HepG2 (cell line): ENCODE measurements at regions not wholly inside any gene's neighbourhood (a gene's known extent, or its start where the extent isn't known, plus 50 kb on each side); places are given as distances from the start of the nearest gene placed in this dataset.

Source experiments
- ARNTL ChIP-seq: sonication (generic); formaldehyde crosslinking; IDR thresholded peaks from 2 replicates; pipeline ENCODE4 v1.4.0; 2020; ENCODE audit warnings: mild to moderate bottlenecking, missing genetic modification reagents
- ATF7 ChIP-seq, 2 experiments: fragments of 450-650 bp in 1 of 2; sonication (generic) in 1 of 2; formaldehyde crosslinking in 1 of 2; IDR thresholded peaks; 2 replicates each; pipeline versions ENCODE4 v1.4.0 to v1.6.1; 2016 to 2020; ENCODE audit warnings: antibody characterized with exemption in 1 of 2, mild to moderate bottlenecking in 1 of 2, missing genetic modification reagents in 1 of 2
- CBFB ChIP-seq: sonication (generic); formaldehyde crosslinking; IDR thresholded peaks from 2 replicates; pipeline ENCODE4 v1.4.0; 2020; ENCODE audit warnings: missing genetic modification reagents
- CEBPB ChIP-seq: IDR thresholded peaks from 2 replicates; pipeline ENCODE4 v1.6.1; 2011; ENCODE audit warnings: low read depth, low read length, improper control_type of control experiment, borderline replicate concordance
- FOXO1 ChIP-seq: sonication (generic); formaldehyde crosslinking; IDR thresholded peaks from 2 replicates; pipeline ENCODE4 v1.4.0; 2020; ENCODE audit warnings: missing genetic modification reagents
- HNRNPK ChIP-seq: fragments of 200-400 bp; formaldehyde crosslinking; IDR thresholded peaks from 2 replicates; pipeline ENCODE4 v1.6.1; 2018; ENCODE audit warnings: low read length, low read depth, moderate library complexity, mild to moderate bottlenecking; ENCODE audit not compliant: poor library complexity, severe bottlenecking
- KAT7 ChIP-seq: IDR thresholded peaks from 2 replicates; pipeline ENCODE4 v1.6.1; 2018; ENCODE audit warnings: borderline replicate concordance, missing compliant biosample characterization
- MAFF ChIP-seq: IDR thresholded peaks from 2 replicates; pipeline ENCODE4 v1.6.1; 2011; ENCODE audit warnings: low read depth, low read length, improper control_type of control experiment
- MIER3 ChIP-seq: IDR thresholded peaks from 2 replicates; pipeline ENCODE4 v1.6.1; 2016; ENCODE audit warnings: missing compliant biosample characterization, borderline replicate concordance
- MTA1 ChIP-seq: sonication (generic); formaldehyde crosslinking; IDR thresholded peaks from 2 replicates; pipeline ENCODE4 v1.4.0; 2020; ENCODE audit warnings: missing genetic modification reagents, mild to moderate bottlenecking, borderline replicate concordance
- RARA ChIP-seq: IDR thresholded peaks from 2 replicates; pipeline ENCODE4 v1.6.1; 2016; ENCODE audit warnings: missing genetic modification reagents, missing compliant biosample characterization
- RXRB ChIP-seq: IDR thresholded peaks from 2 replicates; pipeline ENCODE4 v1.6.1; 2016; ENCODE audit warnings: borderline replicate concordance, missing genetic modification reagents, missing compliant biosample characterization
- XRCC5 ChIP-seq: fragments of 200-400 bp; formaldehyde crosslinking; optimal IDR thresholded peaks from 2 replicates; pipeline ENCODE3; 2017; ENCODE audit warnings: mild to moderate bottlenecking, low read length
- ZKSCAN8 ChIP-seq: IDR thresholded peaks from 2 replicates; pipeline ENCODE4 v1.6.1; 2016; ENCODE audit warnings: borderline replicate concordance, missing genetic modification reagents, missing compliant biosample characterization
- ZNF12 ChIP-seq: sonication (generic); formaldehyde crosslinking; IDR thresholded peaks from 2 replicates; pipeline ENCODE4 v1.5.0; 2020; ENCODE audit warnings: missing genetic modification reagents
- ZNF335 ChIP-seq: sonication (generic); formaldehyde crosslinking; IDR thresholded peaks from 2 replicates; pipeline ENCODE4 v1.4.0; 2020; ENCODE audit warnings: missing genetic modification reagents
- ZNF337 ChIP-seq: sonication (generic); formaldehyde crosslinking; IDR thresholded peaks from 2 replicates; pipeline ENCODE4 v1.5.1; 2020; ENCODE audit warnings: missing genetic modification reagents, low read depth, mild to moderate bottlenecking, borderline replicate concordance
- ZNF577 ChIP-seq: sonication (generic); formaldehyde crosslinking; IDR thresholded peaks from 2 replicates; pipeline ENCODE4 v1.4.0; 2020; ENCODE audit warnings: mild to moderate bottlenecking, low read depth, missing genetic modification reagents, borderline replicate concordance
- ZNF616 ChIP-seq: sonication (generic); formaldehyde crosslinking; IDR thresholded peaks from 2 replicates; pipeline ENCODE4 v1.5.0; 2020; ENCODE audit warnings: low read depth, mild to moderate bottlenecking, missing genetic modification reagents
- ZNF713 ChIP-seq: sonication (generic); formaldehyde crosslinking; IDR thresholded peaks from 2 replicates; pipeline ENCODE4 v1.4.0; 2020; ENCODE audit warnings: mild to moderate bottlenecking, missing genetic modification reagents
- ZNF737 ChIP-seq: sonication (generic); formaldehyde crosslinking; IDR thresholded peaks from 2 replicates; pipeline ENCODE4 v1.5.0; 2020; ENCODE audit warnings: missing genetic modification reagents, mild to moderate bottlenecking, borderline replicate concordance
- TF ChIP-seq, protein P1 (sequence below): sonication (generic); formaldehyde crosslinking; conservative IDR thresholded peaks from 2 replicates; pipeline ENCODE4 v1.4.0; 2020; ENCODE audit warnings: mild to moderate bottlenecking, missing genetic modification reagents, moderate library complexity
- TF ChIP-seq, protein P2 (sequence below), 2 experiments: fragments of 450-650 bp in 1 of 2; sonication (generic) in 1 of 2; formaldehyde crosslinking; IDR thresholded peaks; 2 replicates each; pipeline versions ENCODE4 v1.5.0 to v1.8.0; 2020 to 2022; ENCODE audit warnings: mild to moderate bottlenecking in 1 of 2, missing genetic modification reagents in 1 of 2
- TF ChIP-seq, protein P3 (sequence below): sonication (generic); formaldehyde crosslinking; IDR thresholded peaks from 2 replicates; pipeline ENCODE4 v1.4.0; 2020; ENCODE audit warnings: missing genetic modification reagents, borderline replicate concordance
- TF ChIP-seq, protein P4 (sequence below): sonication (generic); formaldehyde crosslinking; IDR thresholded peaks from 2 replicates; pipeline ENCODE4 v1.4.0; 2020; ENCODE audit warnings: missing genetic modification reagents

DNA sequence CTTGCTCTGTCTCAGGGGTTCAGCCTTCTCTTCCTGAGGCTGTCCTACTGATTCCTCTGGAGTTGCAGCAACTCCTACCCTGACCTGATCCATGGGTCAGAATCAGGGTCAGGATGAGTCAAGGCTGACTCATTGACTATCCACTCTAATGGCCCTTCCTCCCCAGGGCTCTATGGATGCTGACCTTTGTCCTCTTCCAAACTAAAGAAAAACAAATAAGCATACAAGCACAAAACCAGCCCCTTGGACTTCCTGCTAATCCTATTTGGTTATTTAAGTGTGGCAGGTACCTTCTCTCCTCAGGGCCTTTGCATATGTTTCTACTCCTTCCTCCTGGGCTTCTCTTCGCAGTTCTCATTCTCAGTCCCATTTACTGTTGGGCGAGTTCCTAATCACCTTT is 204.5 kb upstream of the NAV2 start (continued):
- TF ChIP-seq, protein P1, sequence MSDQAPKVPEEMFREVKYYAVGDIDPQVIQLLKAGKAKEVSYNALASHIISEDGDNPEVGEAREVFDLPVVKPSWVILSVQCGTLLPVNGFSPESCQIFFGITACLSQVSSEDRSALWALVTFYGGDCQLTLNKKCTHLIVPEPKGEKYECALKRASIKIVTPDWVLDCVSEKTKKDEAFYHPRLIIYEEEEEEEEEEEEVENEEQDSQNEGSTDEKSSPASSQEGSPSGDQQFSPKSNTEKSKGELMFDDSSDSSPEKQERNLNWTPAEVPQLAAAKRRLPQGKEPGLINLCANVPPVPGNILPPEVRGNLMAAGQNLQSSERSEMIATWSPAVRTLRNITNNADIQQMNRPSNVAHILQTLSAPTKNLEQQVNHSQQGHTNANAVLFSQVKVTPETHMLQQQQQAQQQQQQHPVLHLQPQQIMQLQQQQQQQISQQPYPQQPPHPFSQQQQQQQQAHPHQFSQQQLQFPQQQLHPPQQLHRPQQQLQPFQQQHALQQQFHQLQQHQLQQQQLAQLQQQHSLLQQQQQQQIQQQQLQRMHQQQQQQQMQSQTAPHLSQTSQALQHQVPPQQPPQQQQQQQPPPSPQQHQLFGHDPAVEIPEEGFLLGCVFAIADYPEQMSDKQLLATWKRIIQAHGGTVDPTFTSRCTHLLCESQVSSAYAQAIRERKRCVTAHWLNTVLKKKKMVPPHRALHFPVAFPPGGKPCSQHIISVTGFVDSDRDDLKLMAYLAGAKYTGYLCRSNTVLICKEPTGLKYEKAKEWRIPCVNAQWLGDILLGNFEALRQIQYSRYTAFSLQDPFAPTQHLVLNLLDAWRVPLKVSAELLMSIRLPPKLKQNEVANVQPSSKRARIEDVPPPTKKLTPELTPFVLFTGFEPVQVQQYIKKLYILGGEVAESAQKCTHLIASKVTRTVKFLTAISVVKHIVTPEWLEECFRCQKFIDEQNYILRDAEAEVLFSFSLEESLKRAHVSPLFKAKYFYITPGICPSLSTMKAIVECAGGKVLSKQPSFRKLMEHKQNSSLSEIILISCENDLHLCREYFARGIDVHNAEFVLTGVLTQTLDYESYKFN (CRISPR knock-in tag) = peak; percentile 79
- TF ChIP-seq ARNTL (CRISPR knock-in tag) = no peak
- peak; percentile 83 for TF ChIP-seq ZNF12 (CRISPR knock-in tag)
- no peak for TF ChIP-seq XRCC5
- TF ChIP-seq ZNF335 (CRISPR knock-in tag) = no peak
- TF ChIP-seq ZNF577 (CRISPR knock-in tag) = no peak
- TF ChIP-seq RARA (CRISPR knock-in tag) = peak; percentile 91
- no peak for TF ChIP-seq HNRNPK
- TF ChIP-seq, protein P2, sequence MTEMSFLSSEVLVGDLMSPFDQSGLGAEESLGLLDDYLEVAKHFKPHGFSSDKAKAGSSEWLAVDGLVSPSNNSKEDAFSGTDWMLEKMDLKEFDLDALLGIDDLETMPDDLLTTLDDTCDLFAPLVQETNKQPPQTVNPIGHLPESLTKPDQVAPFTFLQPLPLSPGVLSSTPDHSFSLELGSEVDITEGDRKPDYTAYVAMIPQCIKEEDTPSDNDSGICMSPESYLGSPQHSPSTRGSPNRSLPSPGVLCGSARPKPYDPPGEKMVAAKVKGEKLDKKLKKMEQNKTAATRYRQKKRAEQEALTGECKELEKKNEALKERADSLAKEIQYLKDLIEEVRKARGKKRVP (CRISPR knock-in tag; IDR thresholded peaks at IDR 0.05) = peak in 1 of 2 experiments; percentile 29; a peak in 1 of 4 replicates
- TF ChIP-seq RXRB (CRISPR knock-in tag) = peak; percentile 84
- no peak for TF ChIP-seq MAFF
- peak; percentile 30; the same call in 1 of the 2 replicates for TF ChIP-seq ZKSCAN8 (CRISPR knock-in tag)
- no peak for TF ChIP-seq ZNF713
- TF ChIP-seq, protein P3, sequence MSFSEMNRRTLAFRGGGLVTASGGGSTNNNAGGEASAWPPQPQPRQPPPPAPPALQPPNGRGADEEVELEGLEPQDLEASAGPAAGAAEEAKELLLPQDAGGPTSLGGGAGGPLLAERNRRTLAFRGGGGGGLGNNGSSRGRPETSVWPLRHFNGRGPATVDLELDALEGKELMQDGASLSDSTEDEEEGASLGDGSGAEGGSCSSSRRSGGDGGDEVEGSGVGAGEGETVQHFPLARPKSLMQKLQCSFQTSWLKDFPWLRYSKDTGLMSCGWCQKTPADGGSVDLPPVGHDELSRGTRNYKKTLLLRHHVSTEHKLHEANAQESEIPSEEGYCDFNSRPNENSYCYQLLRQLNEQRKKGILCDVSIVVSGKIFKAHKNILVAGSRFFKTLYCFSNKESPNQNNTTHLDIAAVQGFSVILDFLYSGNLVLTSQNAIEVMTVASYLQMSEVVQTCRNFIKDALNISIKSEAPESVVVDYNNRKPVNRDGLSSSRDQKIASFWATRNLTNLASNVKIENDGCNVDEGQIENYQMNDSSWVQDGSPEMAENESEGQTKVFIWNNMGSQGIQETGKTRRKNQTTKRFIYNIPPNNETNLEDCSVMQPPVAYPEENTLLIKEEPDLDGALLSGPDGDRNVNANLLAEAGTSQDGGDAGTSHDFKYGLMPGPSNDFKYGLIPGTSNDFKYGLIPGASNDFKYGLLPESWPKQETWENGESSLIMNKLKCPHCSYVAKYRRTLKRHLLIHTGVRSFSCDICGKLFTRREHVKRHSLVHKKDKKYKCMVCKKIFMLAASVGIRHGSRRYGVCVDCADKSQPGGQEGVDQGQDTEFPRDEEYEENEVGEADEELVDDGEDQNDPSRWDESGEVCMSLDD (CRISPR knock-in tag) = no peak
- TF ChIP-seq ZNF337 (CRISPR knock-in tag) = no peak
- 0 out of 2 replicates have a peak, but pooled peaks have one; percentile 21 for TF ChIP-seq MIER3 (CRISPR knock-in tag)
- TF ChIP-seq, protein P4, sequence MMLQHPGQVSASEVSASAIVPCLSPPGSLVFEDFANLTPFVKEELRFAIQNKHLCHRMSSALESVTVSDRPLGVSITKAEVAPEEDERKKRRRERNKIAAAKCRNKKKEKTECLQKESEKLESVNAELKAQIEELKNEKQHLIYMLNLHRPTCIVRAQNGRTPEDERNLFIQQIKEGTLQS (CRISPR knock-in tag) = peak; percentile 80; the same call in 1 of the 2 replicates
- no peak for TF ChIP-seq MTA1 (CRISPR knock-in tag)
- no peak for TF ChIP-seq ZNF616 (CRISPR knock-in tag)
- TF ChIP-seq KAT7 (CRISPR knock-in tag) = no peak
- TF ChIP-seq CEBPB = peak; percentile 66; the same call in 1 of the 2 replicates
- no peak for TF ChIP-seq CBFB
- no peak for TF ChIP-seq FOXO1
- TF ChIP-seq ATF7 (IDR thresholded peaks at IDR 0.05) = no peak
- no peak for TF ChIP-seq ATF7 (CRISPR knock-in tag; IDR thresholded peaks at IDR 0.05)
- no peak for TF ChIP-seq ZNF737 (CRISPR knock-in tag)
